Vagina (tissue), 2 donors: ENCODE measurements at regions not wholly inside any gene's neighbourhood (a gene's known extent, or its start where the extent isn't known, plus 50 kb on each side); places are given as distances from the start of the nearest gene placed in this dataset.

Experiments
- POLR2A ChIP-seq, 2 donors: fragments of 450-650 bp; IDR thresholded peaks; one replicate each; pipeline ENCODE4 v1.6.1; 2017; ENCODE audit warnings: antibody characterized with exemption in 2 of 2, mild to moderate bottlenecking in 2 of 2, moderate library complexity in 2 of 2
- TF ChIP-seq, protein P1 (sequence below), 3 experiments: fragments of 450-650 bp in 2 of 3; fragments of 200-600 bp in 1 of 3; sonication (generic) in 1 of 3; IDR thresholded peaks; one replicate each; pipeline ENCODE4 v1.5.1; 2017 to 2019; ENCODE audit warnings: antibody characterized with exemption in 3 of 3, mild to moderate bottlenecking in 2 of 3, moderate library complexity in 2 of 3

DNA sequence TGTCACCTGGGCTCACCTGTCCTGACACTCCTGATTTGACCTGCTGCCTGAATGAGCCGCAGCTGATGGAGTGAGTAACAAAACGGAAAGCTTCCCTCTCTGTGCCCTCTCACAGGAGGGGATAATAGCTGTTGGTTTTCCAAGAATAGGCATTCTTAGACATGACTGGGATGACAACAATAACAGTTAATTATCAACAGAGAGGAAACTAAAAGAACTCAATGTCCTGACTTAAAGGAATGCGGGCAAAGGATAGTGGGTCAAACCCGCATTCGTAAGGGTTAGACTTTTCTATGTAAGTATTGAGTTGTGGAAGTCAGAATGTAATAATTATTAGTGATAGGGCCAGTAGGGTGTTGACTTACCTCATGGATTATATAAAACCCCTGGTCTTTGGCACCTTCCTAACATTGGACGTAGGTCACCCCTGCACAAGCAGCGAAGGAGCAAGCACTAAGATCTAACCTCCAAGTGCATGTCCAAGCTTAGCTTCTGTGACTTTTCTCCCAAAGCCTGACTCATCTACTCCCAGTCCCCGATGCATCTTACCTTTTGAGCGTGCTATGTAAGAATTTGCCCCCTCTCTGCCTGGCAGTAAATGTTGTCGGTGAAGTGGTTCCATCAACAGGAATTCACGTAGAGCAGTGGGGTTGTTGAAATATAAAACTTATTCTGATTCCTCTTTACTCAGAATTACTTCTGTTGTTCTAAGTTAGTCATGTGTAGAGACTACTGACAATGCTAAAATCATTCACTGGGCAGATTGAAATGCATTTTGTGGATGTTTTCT is 442.3 kb downstream of the FGF9 start:
- TF ChIP-seq, protein P1, sequence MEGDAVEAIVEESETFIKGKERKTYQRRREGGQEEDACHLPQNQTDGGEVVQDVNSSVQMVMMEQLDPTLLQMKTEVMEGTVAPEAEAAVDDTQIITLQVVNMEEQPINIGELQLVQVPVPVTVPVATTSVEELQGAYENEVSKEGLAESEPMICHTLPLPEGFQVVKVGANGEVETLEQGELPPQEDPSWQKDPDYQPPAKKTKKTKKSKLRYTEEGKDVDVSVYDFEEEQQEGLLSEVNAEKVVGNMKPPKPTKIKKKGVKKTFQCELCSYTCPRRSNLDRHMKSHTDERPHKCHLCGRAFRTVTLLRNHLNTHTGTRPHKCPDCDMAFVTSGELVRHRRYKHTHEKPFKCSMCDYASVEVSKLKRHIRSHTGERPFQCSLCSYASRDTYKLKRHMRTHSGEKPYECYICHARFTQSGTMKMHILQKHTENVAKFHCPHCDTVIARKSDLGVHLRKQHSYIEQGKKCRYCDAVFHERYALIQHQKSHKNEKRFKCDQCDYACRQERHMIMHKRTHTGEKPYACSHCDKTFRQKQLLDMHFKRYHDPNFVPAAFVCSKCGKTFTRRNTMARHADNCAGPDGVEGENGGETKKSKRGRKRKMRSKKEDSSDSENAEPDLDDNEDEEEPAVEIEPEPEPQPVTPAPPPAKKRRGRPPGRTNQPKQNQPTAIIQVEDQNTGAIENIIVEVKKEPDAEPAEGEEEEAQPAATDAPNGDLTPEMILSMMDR (IDR thresholded peaks at IDR 0.05) = no peak
- no peak for TF ChIP-seq POLR2A (IDR thresholded peaks at IDR 0.05)
